ENCODE measurements at regions not wholly inside any gene's neighbourhood (a gene's known extent, or its start where the extent isn't known, plus 50 kb on each side); places are given as distances from the start of the nearest gene placed in this dataset.

DNA sequence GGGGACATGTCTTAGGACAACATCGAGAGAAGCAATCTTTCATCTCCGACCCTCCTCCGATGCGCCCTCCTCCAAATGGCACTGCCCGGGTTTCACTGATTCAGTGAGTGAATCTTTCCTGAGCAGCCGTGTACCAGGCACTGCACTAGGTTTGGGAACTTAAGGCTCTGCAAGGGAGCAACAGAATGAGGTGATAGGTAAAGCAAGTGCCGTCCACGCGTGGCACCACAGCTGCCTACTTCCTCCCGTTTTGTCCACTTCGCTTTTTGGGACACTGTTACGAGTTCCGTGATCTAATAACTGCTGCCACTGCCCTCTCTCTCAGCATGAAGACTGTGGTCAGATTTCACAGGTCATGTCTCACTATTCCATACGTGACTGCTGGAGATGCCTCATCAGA is 131.0 kb downstream of the TEX29 start:
- H3F3A ChIP-seq (ENCODE audit: insufficient read depth) = no peaks in the 10 kb centered on the region
- H3K9me3 ChIP-seq (ENCODE audit: insufficient read depth, low read length) = no peaks in the 10 kb centered on the region
- peaks cover 4% of the 10 kb centered on the region; the same call in 1 of the 2 replicates for H3K27me3 ChIP-seq (ENCODE audit: low read length)
- no peak overlapping the region for H3K4me2 ChIP-seq (ENCODE audit: low read depth, low read length, poor library complexity, severe bottlenecking)
- H3K36me3 ChIP-seq (ENCODE audit: low read length) = no peaks in the 10 kb centered on the region; the same call in 1 of the 2 replicates
- H3K9ac ChIP-seq (ENCODE audit: low read length) = no peak overlapping the region
- no peaks in the 10 kb centered on the region for H3K79me2 ChIP-seq (ENCODE audit: insufficient read depth, low read length)
- TF ChIP-seq EZH2phosphoT487 (conservative IDR thresholded peaks at IDR 0.05; ENCODE audit: low read length) = no peak
- TF ChIP-seq, protein P1, sequence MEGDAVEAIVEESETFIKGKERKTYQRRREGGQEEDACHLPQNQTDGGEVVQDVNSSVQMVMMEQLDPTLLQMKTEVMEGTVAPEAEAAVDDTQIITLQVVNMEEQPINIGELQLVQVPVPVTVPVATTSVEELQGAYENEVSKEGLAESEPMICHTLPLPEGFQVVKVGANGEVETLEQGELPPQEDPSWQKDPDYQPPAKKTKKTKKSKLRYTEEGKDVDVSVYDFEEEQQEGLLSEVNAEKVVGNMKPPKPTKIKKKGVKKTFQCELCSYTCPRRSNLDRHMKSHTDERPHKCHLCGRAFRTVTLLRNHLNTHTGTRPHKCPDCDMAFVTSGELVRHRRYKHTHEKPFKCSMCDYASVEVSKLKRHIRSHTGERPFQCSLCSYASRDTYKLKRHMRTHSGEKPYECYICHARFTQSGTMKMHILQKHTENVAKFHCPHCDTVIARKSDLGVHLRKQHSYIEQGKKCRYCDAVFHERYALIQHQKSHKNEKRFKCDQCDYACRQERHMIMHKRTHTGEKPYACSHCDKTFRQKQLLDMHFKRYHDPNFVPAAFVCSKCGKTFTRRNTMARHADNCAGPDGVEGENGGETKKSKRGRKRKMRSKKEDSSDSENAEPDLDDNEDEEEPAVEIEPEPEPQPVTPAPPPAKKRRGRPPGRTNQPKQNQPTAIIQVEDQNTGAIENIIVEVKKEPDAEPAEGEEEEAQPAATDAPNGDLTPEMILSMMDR (IDR thresholded peaks at IDR 0.05; ENCODE audit: insufficient read depth, low read length, poor library complexity, severe bottlenecking) = no peak
- no peaks in the 10 kb centered on the region for H3K9me2 ChIP-seq (replicated peaks; ENCODE audit: insufficient read depth, low read length)
- H4K20me1 ChIP-seq (ENCODE audit: low read depth, low read length) = no peaks in the 10 kb centered on the region
- H2AFZ ChIP-seq (ENCODE audit: low read depth, low read length, severe bottlenecking) = no peak overlapping the region
- H3K4me3 ChIP-seq (ENCODE audit: insufficient read depth, low read length, poor library complexity, severe bottlenecking) = no peak overlapping the region
- H3K27ac ChIP-seq (ENCODE audit: low read depth, low read length) = no peak overlapping the region

DNA sequence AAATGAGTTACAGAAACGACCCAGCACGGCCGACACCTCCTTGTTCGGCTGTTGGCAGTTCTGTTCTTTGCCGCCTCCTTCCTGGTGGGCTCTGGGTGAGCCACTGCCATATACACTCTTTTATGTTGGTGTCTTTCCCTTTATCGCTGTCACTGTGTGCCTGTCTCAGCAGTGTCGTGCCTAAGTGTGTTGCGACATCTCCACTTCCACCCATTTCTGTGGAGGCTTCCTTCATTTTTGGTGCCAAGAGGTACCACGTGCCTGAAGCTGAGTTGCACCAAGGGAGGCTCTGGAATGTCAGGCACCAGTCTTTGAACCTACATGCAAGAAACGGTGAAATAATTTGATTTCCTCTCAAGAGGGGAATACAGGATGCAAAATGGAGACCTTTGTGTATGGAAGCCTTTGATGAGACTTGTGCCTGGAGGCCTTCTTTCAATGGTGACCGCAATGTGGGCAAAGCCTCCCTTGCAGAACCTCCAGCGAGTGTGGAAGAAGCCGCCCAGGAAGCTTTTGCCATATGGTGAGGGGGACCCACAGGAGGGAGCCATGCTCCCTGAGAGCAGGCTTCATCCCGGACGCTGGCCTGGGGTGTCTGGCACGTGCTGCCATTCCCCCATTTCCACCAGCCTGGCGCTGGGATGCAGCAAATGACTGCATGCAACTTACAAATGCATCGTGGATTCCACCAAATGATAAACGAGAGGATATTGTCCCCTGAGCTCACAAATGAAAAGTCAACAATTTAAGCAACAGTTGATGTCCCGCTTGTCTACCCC is 136.2 kb downstream of the TEX29 start:
- no peaks in the 10 kb centered on the region; the same call in 1 of the 2 replicates for H3K27me3 ChIP-seq (ENCODE audit: low read length)
- H2AFZ ChIP-seq (ENCODE audit: low read depth, low read length, severe bottlenecking) = no peak overlapping the region
- no peak for TF ChIP-seq EZH2phosphoT487 (conservative IDR thresholded peaks at IDR 0.05; ENCODE audit: low read length)
- TF ChIP-seq, protein P1 (IDR thresholded peaks at IDR 0.05; ENCODE audit: insufficient read depth, low read length, poor library complexity, severe bottlenecking) = no peak
- no peak overlapping the region for H3K4me2 ChIP-seq (ENCODE audit: low read depth, low read length, poor library complexity, severe bottlenecking)
- no peaks in the 10 kb centered on the region for H4K20me1 ChIP-seq (ENCODE audit: low read depth, low read length)
- H3K79me2 ChIP-seq (ENCODE audit: insufficient read depth, low read length) = no peaks in the 10 kb centered on the region
- no peaks in the 10 kb centered on the region for H3K9me2 ChIP-seq (replicated peaks; ENCODE audit: insufficient read depth, low read length)
- no peaks in the 10 kb centered on the region for H3K9me3 ChIP-seq (ENCODE audit: insufficient read depth, low read length)
- no peak overlapping the region for H3K27ac ChIP-seq (ENCODE audit: low read depth, low read length)
- H3K4me3 ChIP-seq (ENCODE audit: insufficient read depth, low read length, poor library complexity, severe bottlenecking) = no peak overlapping the region
- no peaks in the 10 kb centered on the region for H3F3A ChIP-seq (ENCODE audit: insufficient read depth)
- no peaks in the 10 kb centered on the region; the same call in 1 of the 2 replicates for H3K36me3 ChIP-seq (ENCODE audit: low read length)
- no peak overlapping the region for H3K9ac ChIP-seq (ENCODE audit: low read length)

DNA sequence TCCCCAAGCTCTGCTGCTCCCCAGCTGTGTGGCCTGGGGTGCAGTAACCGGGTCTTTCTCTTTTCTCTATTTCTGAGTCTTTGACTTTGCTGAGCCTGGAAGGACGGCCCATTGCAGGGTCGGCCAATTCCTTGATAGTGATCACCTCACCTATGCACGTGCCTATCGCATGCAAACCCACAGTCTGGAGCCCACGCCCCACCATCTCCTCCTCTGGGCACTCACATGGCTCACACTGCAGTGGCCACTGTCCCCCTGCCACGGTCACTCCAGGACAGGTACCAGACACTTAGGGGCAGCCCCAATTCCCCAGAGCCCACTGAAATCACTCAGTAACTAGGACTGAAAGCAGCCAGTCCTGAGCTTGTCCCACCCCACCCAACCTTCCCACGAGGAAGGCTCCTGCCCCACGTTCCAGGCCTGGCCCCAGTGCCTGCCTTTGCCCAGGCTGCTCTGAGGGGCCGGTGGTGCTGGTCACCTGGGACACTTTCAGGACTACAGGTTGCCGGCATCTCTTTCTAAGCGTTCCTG is 137.6 kb downstream of the TEX29 start:
- H4K20me1 ChIP-seq (ENCODE audit: low read depth, low read length) = no peaks in the 10 kb centered on the region
- H3K9ac ChIP-seq (ENCODE audit: low read length) = no peak overlapping the region
- no peak for TF ChIP-seq EZH2phosphoT487 (conservative IDR thresholded peaks at IDR 0.05; ENCODE audit: low read length)
- TF ChIP-seq, protein P1 (IDR thresholded peaks at IDR 0.05; ENCODE audit: insufficient read depth, low read length, poor library complexity, severe bottlenecking) = no peak
- no peak overlapping the region for H3K4me3 ChIP-seq (ENCODE audit: insufficient read depth, low read length, poor library complexity, severe bottlenecking)
- H3K9me3 ChIP-seq (ENCODE audit: insufficient read depth, low read length) = no peaks in the 10 kb centered on the region
- H3K27me3 ChIP-seq (ENCODE audit: low read length) = no peaks in the 10 kb centered on the region; the same call in 1 of the 2 replicates
- H2AFZ ChIP-seq (ENCODE audit: low read depth, low read length, severe bottlenecking) = no peak overlapping the region
- H3K27ac ChIP-seq (ENCODE audit: low read depth, low read length) = no peak overlapping the region
- no peaks in the 10 kb centered on the region for H3F3A ChIP-seq (ENCODE audit: insufficient read depth)
- no peaks in the 10 kb centered on the region for H3K79me2 ChIP-seq (ENCODE audit: insufficient read depth, low read length)
- no peak overlapping the region for H3K4me2 ChIP-seq (ENCODE audit: low read depth, low read length, poor library complexity, severe bottlenecking)
- no peaks in the 10 kb centered on the region; the same call in 1 of the 2 replicates for H3K36me3 ChIP-seq (ENCODE audit: low read length)
- no peaks in the 10 kb centered on the region for H3K9me2 ChIP-seq (replicated peaks; ENCODE audit: insufficient read depth, low read length)
